GM18502 (cell line): ENCODE measurements at regions not wholly inside any gene's neighbourhood (a gene's known extent, or its start where the extent isn't known, plus 50 kb on each side); places are given as distances from the start of the nearest gene placed in this dataset.

ENCODE experiments used
- ATAC-seq: cut with Tn5 transposase; IDR thresholded peaks from one replicate; pipeline ENCODE4 v1.9.1; 2021; ENCODE audit warnings: mild to moderate bottlenecking; ENCODE audit not compliant: unreplicated experiment, poor library complexity

GRCh38 chr18:70503060-70503459, 214.2 kb downstream of the SOCS6 start:
- ATAC-seq: no peak

GRCh38 chr18:70501358-70501757, 212.5 kb downstream of the SOCS6 start:
- no peak for ATAC-seq

DNA sequence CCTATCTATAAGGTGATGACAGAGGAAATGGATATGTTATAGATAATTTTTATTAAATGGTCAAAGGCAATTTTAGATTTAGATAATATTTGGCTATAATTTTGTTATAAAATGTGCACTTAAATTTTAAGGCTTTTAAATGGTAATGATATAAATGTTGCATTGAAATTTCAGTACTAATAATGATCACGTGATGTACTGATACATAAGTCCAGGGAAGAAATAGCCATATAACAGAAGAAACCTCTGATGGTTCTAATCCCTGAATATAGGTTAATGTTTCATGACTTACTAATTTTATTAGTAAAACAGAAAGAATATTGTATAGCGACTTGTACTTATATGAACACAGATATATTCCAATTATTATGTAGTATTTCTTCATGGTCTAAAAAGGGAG, 211.9 kb downstream of the SOCS6 start:
- ATAC-seq: no peak

GRCh38 chr18:70499218-70499691, 210.4 kb downstream of the SOCS6 start:
- no peak for ATAC-seq

GRCh38 chr18:70496353-70497294, 207.8 kb downstream of the SOCS6 start:
- no peak for ATAC-seq

DNA sequence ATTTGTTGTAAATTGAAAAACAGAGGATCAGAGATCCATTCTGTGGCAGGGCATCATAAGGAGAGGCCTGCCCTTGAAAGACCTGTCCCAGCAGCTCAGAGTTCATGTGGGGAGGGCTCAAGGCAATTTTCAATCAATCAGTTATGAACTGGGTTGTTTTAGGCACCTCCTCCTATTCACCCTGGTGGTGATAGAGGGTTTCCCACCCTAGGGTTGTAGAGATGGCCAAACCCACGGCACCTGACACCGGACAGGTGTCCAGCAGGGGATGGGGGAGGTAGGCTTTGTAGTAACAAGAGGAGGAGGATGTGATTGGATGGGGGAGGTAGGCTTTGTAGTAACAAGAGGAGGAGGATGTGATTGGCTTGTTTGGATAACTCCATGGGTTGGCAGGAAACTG, 205.7 kb downstream of the SOCS6 start:
- ATAC-seq: no peak

DNA sequence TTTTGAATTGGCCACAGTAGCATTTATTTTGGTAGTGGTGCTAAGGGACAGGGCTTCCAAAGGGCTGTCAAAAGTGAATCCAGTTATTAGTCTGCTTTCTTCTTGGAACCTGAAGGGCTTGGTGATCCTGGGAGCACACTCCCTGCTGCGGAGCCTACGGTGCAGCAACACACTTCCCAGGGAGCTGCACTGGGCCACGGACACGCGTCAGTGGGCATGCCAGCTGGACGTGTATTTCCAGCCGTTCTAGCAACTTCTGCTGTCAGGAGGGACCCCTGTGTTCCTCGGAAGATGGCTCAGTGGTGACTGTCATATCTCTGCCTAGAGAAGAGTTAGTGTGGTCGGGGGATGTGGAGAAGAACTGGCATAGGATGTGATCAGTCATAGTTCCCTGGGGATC, 204.6 kb downstream of the SOCS6 start:
- ATAC-seq: no peak

GRCh38 chr18:70491734-70492348, 203.0 kb downstream of the SOCS6 start:
- ATAC-seq: peak; percentile 87

DNA sequence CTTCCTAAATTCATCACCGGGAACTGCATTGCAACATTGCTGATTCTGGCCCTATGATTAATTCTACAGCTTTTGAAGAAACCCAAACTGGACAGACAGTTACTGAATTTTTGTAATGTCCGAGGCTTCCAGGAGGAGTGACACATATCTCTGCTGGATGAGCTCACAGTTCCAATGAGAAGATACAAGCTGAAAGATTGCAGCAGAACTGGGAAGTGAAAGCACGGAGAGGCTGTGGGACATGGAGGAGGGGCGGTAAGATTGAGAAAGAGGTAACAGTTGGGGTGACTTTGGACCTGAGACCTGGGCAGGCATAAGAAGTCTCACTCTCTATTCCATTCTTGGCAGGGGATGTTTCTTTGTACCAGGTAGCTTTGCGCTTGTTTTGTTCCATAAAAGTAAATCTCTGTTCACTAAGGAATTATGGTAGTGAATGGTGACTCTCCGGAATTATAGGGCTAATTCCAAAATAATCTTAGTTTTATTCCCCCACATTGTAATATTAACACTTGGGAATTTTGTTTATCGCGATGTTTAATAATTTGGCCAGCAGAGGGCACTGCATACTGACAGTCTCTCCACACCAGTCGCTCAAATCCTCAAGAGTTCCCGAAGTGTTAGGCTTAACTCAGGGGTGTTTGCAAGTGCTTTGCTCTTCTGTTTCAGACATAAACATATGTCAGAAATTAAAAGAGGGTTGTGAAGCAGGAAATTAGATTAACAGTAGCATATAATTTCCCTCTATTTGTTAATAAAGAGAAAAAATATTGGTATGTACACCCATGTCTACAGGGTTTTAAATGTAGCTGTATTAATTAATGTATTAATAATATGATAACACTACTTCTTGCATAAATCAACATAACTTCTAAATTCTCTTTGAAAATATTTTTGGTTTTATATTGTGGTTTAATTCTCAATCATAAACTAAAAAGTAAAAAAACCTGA, 201.4 kb downstream of the SOCS6 start:
- peak; percentile 64 for ATAC-seq

DNA sequence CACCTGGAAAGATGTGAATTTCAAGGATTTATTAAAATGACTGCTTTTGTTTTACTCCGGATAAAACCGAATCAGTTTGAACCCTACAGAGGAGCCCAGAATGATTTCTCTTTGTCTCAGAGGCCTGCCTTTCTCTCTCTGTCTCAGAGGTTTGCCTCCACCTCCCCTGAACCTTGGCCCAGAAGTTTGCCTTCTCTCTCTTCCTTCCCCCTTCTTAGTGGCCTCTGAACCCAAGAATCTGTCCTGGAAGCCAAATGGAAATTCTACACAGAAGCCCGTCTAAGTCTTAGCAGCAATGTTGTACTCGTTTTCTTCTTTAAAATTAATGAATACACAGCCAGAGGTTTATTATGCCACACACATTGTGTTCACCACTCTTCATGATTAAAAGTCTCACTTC, 200.7 kb downstream of the SOCS6 start:
- ATAC-seq: no peak

DNA sequence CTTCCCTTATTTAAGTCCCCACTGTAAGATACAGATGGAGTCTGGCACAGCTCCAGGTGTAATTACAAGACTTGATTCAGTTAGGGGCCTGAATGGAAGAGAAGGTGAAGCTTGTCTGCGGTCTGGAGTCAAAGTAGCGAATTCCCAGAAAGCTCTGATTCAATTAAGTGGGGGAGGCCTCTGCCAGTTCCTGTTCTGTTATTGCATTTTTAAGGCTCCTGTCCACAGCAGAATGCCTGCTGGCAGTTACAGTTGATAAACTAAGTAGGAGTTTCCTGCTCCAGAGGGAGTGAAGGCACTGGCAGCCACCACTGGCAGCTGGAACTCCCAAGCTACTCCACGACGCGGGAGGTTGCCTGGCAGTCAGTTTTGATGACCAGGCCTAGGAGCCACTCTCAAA, 181.1 kb downstream of the SOCS6 start:
- no peak for ATAC-seq

- no peak for ATAC-seq
These were observed 180.2 kb downstream of the SOCS6 start for GRCh38 chr18:70468861-70469547.

GRCh38 chr18:70464343-70465114, 175.7 kb downstream of the SOCS6 start:
- no peak for ATAC-seq

- ATAC-seq: no peak
These were observed 174.2 kb downstream of the SOCS6 start for GRCh38 chr18:70463085-70463484.

DNA sequence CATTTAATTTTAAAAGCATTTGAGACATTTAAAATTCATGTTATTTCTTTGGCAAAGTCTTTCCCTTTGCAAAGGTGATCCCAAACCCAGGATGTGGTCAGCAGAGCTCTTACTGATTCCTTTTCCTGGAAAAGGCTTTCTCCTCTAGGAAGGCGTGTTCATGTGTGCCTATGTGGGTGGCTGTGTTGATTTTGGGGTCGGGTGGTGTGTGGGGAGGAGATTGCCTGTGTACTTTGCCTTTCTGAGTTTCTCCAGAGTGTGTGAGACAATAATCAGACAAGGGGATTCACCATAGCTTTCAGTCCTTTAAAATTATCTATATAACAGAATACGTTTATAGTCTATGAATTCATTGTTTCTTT, 173.2 kb downstream of the SOCS6 start:
- no peak for ATAC-seq

GRCh38 chr18:70461323-70462077, 172.7 kb downstream of the SOCS6 start:
- no peak for ATAC-seq

DNA sequence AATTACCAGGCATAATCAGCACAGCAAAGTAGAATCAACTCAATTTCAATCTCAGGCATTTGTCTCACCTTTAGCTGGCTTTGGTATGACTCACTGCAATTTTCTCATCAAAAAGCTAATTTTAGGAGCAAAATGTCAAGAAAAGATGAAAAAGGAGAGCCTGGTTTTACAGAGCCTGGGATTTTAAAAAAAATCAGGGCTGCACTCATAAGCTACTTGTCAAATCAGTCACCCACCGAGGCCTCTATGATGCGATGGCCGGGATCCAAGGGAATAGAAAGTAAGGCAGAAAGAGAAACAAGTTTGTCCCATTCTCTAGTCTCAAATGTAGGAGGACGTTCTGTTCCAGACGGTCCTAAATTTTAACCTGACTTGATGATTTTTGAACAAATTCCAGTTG, 170.9 kb downstream of the SOCS6 start:
- ATAC-seq: no peak

- no peak for ATAC-seq
These were observed 170.4 kb downstream of the SOCS6 start for GRCh38 chr18:70459251-70459650.

- no peak for ATAC-seq
These were observed 168.9 kb downstream of the SOCS6 start for GRCh38 chr18:70457788-70458187.
